B cell (primary cell): ENCODE measurements at regions not wholly inside any gene's neighbourhood (a gene's known extent, or its start where the extent isn't known, plus 50 kb on each side); places are given as distances from the start of the nearest gene placed in this dataset.

Experiments
- ATAC-seq: fragments of 200-7000 bp; cut with Tn5 transposase; one replicate; pipeline ENCODE4 v1.10.0; 2021; ENCODE audit warnings: low read depth, mild to moderate bottlenecking, moderate number of reproducible peaks, moderate library complexity
- CTCF ChIA-PET: fragments of 350-600 bp; sonication (Branson Sonifier 250); formaldehyde crosslinking; loops from one replicate; lab custom pipeline; 2021; ENCODE audit warnings: antibody characterized with exemption, inconsistent platforms; lab: Charles Lee
- POLR2A ChIA-PET: fragments of 350-600 bp; sonication (Branson Sonifier 250); formaldehyde crosslinking; loops from one replicate; lab custom pipeline; 2021; ENCODE audit warnings: antibody characterized with exemption; lab: Charles Lee
- DNase-seq: peaks from one replicate; pipeline ENCODE4 v3.0.0; 2013
- H2AFZ ChIP-seq: 2 replicates; pipeline ENCODE4 v1.6.1; 2012; ENCODE audit warnings: mild to moderate bottlenecking, low read depth, low read length; ENCODE audit not compliant: insufficient read depth, poor library complexity, severe bottlenecking
- H3K27ac ChIP-seq, 2 donors: 1 replicate in 1 of 2; 2 replicates in 1 of 2; pipeline ENCODE4 v1.5.1; 2012 to 2013; ENCODE audit warnings: low read length in 2 of 2, mild to moderate bottlenecking in 2 of 2, moderate library complexity in 1 of 2
- H3K27me3 ChIP-seq, 4 experiments: fragments of 200-600 bp in 1 of 4; sonication (generic) in 1 of 4; replicated peaks in 1 of 4; 1 replicate in 2 of 4; 2 replicates in 2 of 4; pipeline versions ENCODE4 v1.6.1 to v1.7.0; 2013 to 2016; ENCODE audit warnings: low read length in 3 of 4, mild to moderate bottlenecking in 2 of 4, mixed read lengths in 1 of 4, moderate library complexity in 1 of 4; ENCODE audit not compliant: insufficient read depth in 4 of 4, control insufficient read depth in 3 of 4; ENCODE audit errors: control extremely low read depth in 1 of 4
- H3K36me3 ChIP-seq, 2 experiments: replicated peaks in 1 of 2; 1 replicate in 1 of 2; 2 replicates in 1 of 2; pipeline versions ENCODE4 v1.6.1 to v1.7.1; 2013; ENCODE audit warnings: low read length in 1 of 2; ENCODE audit not compliant: insufficient read depth in 2 of 2, control insufficient read depth in 1 of 2; ENCODE audit errors: control extremely low read depth in 1 of 2, extremely low read depth in 1 of 2
- H3K4me1 ChIP-seq, 2 donors: fragments of 200-600 bp in 1 of 2; sonication (generic) in 1 of 2; 1 replicate in 1 of 2; 2 replicates in 1 of 2; pipeline versions ENCODE4 v1.5.1 to v1.6.1; 2013 to 2017; ENCODE audit warnings: low read length in 2 of 2; ENCODE audit not compliant: control insufficient read depth in 2 of 2, insufficient read depth in 2 of 2
- H3K4me2 ChIP-seq: replicated peaks from 2 replicates; pipeline ENCODE3; 2012; ENCODE audit warnings: mild to moderate bottlenecking, low read depth, low read length; ENCODE audit not compliant: poor library complexity, severe bottlenecking
- H3K4me3 ChIP-seq, 5 experiments: fragments of 200-600 bp in 1 of 5; sonication (generic) in 1 of 5; 1 replicate in 3 of 5; 2 replicates in 2 of 5; pipeline versions ENCODE4 v1.5.1 to v1.7.0; 2011 to 2016; ENCODE audit warnings: low read length in 4 of 5, mild to moderate bottlenecking in 4 of 5, low read depth in 2 of 5, control low read depth in 1 of 5, moderate library complexity in 1 of 5; ENCODE audit not compliant: insufficient read depth in 1 of 5; ENCODE audit errors: control extremely low read depth in 1 of 5, extremely low read depth in 1 of 5
- H3K79me2 ChIP-seq: fragments of 200-600 bp; sonication (generic); one replicate; pipeline ENCODE4 v1.6.0; 2016; ENCODE audit warnings: low read length; ENCODE audit not compliant: control insufficient read depth, insufficient read depth
- H3K9ac ChIP-seq: fragments of 200-600 bp; sonication (generic); 2 replicates; pipeline ENCODE4 v1.6.1; 2017; ENCODE audit warnings: mild to moderate bottlenecking, low read length, moderate library complexity
- H3K9me3 ChIP-seq, 3 donors: one replicate each; pipeline versions ENCODE4 v1.6.1 to v1.7.1; 2013; ENCODE audit warnings: low read length in 2 of 3; ENCODE audit not compliant: control insufficient read depth in 2 of 3, insufficient read depth in 1 of 3; ENCODE audit errors: control extremely low read depth in 1 of 3
- H4K20me1 ChIP-seq: 2 replicates; pipeline ENCODE4 v1.6.0; 2012; ENCODE audit warnings: mild to moderate bottlenecking, low read length; ENCODE audit not compliant: insufficient read depth, control insufficient read depth, poor library complexity, severe bottlenecking
- H3K27ac Mint-ChIP-seq: one replicate; pipeline ENCODE4 v1.8.0; 2021; ENCODE audit warnings: mixed read lengths
- H3K27me3 Mint-ChIP-seq: one replicate; pipeline ENCODE4 v1.8.0; 2021; ENCODE audit warnings: mixed read lengths
- H3K4me1 Mint-ChIP-seq: one replicate; pipeline ENCODE4 v1.8.0; 2021; ENCODE audit warnings: mixed read lengths
- H3K4me3 Mint-ChIP-seq: one replicate; pipeline ENCODE4 v1.8.0; 2021; ENCODE audit warnings: mixed read lengths
- H3K9me3 Mint-ChIP-seq: one replicate; pipeline ENCODE4 v1.8.0; 2022; ENCODE audit warnings: mixed read lengths; ENCODE audit not compliant: insufficient read depth
- EZH2 ChIP-seq: IDR thresholded peaks from 2 replicates; pipeline ENCODE4 v1.6.1; 2012; ENCODE audit warnings: borderline replicate concordance, low read depth, mild to moderate bottlenecking, moderate library complexity, low read length; ENCODE audit not compliant: insufficient read depth, poor library complexity, severe bottlenecking
- WGBS: methylation state at CpG from one replicate; pipeline ENCODE4 v1.1.5; 2013; ENCODE audit warnings: missing lambda C conversion rate; ENCODE audit not compliant: insufficient coverage; 5-methylcytosine and 5-hydroxymethylcytosine counted together
- intact Hi-C: fragments of 100-400 bp; cut with micrococcal nuclease; formaldehyde crosslinking; loops from one replicate; pipeline ENCODE4 v1.10.0; 2022
- TF ChIP-seq, protein P1 (sequence below): fragments of 200-600 bp; IDR thresholded peaks from one replicate; pipeline ENCODE4 v1.8.0; 2022; ENCODE audit warnings: antibody characterized with exemption, mild to moderate bottlenecking

DNA sequence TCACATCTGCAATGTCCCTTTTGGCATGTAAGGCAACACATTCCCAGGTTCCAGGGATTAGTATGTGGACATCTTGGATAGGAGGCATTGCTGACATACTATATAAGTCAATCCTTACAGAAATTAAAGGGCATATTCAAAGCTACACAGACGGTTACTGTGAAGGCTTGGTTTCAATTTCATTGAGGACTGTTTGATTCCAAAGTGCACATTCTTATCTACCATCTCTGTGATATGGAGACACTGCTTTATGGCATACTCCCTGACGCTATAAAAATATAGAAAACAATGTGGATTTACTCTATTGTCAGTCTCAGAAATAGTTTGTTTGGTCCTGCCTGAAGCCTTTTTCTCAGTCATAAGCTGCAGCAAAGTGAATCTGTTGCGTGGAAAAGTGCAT is 1486.7 kb downstream of the FAM181B start:
- no peaks in the 10 kb centered on the region for H3K27me3 ChIP-seq
- H3K27ac Mint-ChIP-seq: no peak overlapping the region
- H3K27me3 Mint-ChIP-seq: no peaks in the 10 kb centered on the region
- no peak overlapping the region for H3K4me3 Mint-ChIP-seq
- H3K4me1 Mint-ChIP-seq: no peaks in the 10 kb centered on the region
- H3K79me2 ChIP-seq: no peaks in the 10 kb centered on the region
- ChIA-PET CTCF (no interaction called here), POLR2A (no interaction called here)
- H3K4me3 ChIP-seq: no peak overlapping the region
- H3K4me1 ChIP-seq: no peaks in the 10 kb centered on the region
- H2AFZ ChIP-seq: no peak overlapping the region
- H3K9ac ChIP-seq: no peak overlapping the region
- ATAC-seq (no peak), DNase-seq (no peak)
- no peaks in the 10 kb centered on the region for H3K36me3 ChIP-seq
- no peaks in the 10 kb centered on the region for H3K9me3 ChIP-seq
- H3K4me2 ChIP-seq: no peak overlapping the region
- TF ChIP-seq, protein P1, sequence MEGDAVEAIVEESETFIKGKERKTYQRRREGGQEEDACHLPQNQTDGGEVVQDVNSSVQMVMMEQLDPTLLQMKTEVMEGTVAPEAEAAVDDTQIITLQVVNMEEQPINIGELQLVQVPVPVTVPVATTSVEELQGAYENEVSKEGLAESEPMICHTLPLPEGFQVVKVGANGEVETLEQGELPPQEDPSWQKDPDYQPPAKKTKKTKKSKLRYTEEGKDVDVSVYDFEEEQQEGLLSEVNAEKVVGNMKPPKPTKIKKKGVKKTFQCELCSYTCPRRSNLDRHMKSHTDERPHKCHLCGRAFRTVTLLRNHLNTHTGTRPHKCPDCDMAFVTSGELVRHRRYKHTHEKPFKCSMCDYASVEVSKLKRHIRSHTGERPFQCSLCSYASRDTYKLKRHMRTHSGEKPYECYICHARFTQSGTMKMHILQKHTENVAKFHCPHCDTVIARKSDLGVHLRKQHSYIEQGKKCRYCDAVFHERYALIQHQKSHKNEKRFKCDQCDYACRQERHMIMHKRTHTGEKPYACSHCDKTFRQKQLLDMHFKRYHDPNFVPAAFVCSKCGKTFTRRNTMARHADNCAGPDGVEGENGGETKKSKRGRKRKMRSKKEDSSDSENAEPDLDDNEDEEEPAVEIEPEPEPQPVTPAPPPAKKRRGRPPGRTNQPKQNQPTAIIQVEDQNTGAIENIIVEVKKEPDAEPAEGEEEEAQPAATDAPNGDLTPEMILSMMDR: no peak
- TF ChIP-seq EZH2: no peak
- intact Hi-C loops: no loop called here
- H4K20me1 ChIP-seq: no peaks in the 10 kb centered on the region
- WGBS: no CpG with 5 or more reads among the region's 3 CpGs
- H3K27ac ChIP-seq: no peak overlapping the region
- H3K9me3 Mint-ChIP-seq: no peaks in the 10 kb centered on the region

DNA sequence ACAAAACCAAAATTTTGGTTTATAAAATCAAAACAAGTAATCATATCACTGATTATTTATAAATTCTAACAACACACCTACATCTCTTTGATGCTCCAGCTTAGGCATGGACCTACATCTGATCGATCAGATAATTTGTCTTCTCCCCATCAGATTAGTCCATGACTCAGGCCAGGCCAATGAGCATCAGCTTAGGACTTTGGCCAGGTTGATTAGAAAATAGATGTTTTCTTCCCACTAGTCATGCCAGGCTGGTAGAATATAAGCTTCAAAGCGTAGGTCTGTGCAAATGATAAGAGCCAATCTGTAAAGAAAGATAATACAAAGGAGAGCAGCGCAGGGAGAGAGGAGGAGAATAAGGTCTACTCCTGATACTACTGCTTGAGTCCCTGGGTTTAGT is 1487.9 kb downstream of the FAM181B start:
- POLR2A ChIA-PET: no interaction called here

More for the DNA sequence above, 1487.9 kb downstream of the FAM181B start:
- no peaks in the 10 kb centered on the region for H3K27me3 ChIP-seq
- CTCF ChIA-PET: no interaction called here
- H3K36me3 ChIP-seq: no peaks in the 10 kb centered on the region
- no peaks in the 10 kb centered on the region for H4K20me1 ChIP-seq
- no peaks in the 10 kb centered on the region for H3K27me3 Mint-ChIP-seq
- no peak for ATAC-seq
- WGBS: 80% methylated on average over 2 of the region's 3 CpGs
- no peak overlapping the region for H3K4me3 Mint-ChIP-seq
- H3K4me3 ChIP-seq: no peak overlapping the region
- no peak for DNase-seq
- H3K9me3 Mint-ChIP-seq: no peaks in the 10 kb centered on the region
- H2AFZ ChIP-seq: no peak overlapping the region
- no peaks in the 10 kb centered on the region for H3K79me2 ChIP-seq
- no peaks in the 10 kb centered on the region for H3K4me1 Mint-ChIP-seq
- H3K27ac Mint-ChIP-seq: no peak overlapping the region
- no peak overlapping the region for H3K27ac ChIP-seq
- no peaks in the 10 kb centered on the region for H3K9me3 ChIP-seq
- intact Hi-C loops: no loop called here
- TF ChIP-seq EZH2: no peak
- TF ChIP-seq, protein P1: no peak
- no peaks in the 10 kb centered on the region for H3K4me1 ChIP-seq
- no peak overlapping the region for H3K9ac ChIP-seq
- no peak overlapping the region for H3K4me2 ChIP-seq
